Uterus (tissue), 3 donors: ENCODE measurements at regions not wholly inside any gene's neighbourhood (a gene's known extent, or its start where the extent isn't known, plus 50 kb on each side); places are given as distances from the start of the nearest gene placed in this dataset.

Experiments
- DNase-seq, 2 donors: peaks; one replicate each; pipeline ENCODE4 v3.0.0-alpha.2; 2019 to 2020
- H3K27ac ChIP-seq, 2 donors: fragments of 200-600 bp; sonication (generic); 1 replicate in 1 of 2; 2 replicates in 1 of 2; pipeline ENCODE4 v1.5.1; 2016 to 2018
- H3K27me3 ChIP-seq, 2 donors: fragments of 200-600 bp; sonication (generic); one replicate each; pipeline ENCODE4 v1.5.1; 2018 to 2019; ENCODE audit warnings: control low read depth in 1 of 2
- H3K36me3 ChIP-seq, 2 donors: fragments of 200-600 bp; sonication (generic); one replicate each; pipeline ENCODE4 v1.5.1; 2019; ENCODE audit warnings: control low read depth in 1 of 2
- H3K4me1 ChIP-seq, 2 donors: fragments of 200-600 bp; sonication (generic); one replicate each; pipeline ENCODE4 v1.5.1; 2018 to 2019; ENCODE audit warnings: control low read depth in 1 of 2
- H3K4me3 ChIP-seq, 2 donors: fragments of 200-600 bp; sonication (generic); 1 replicate in 1 of 2; 2 replicates in 1 of 2; pipeline ENCODE4 v1.5.1; 2018 to 2019; ENCODE audit warnings: mild to moderate bottlenecking in 1 of 2
- H3K9me3 ChIP-seq, 2 donors: fragments of 200-600 bp; sonication (generic); one replicate each; pipeline ENCODE4 v1.5.1; 2019; ENCODE audit warnings: control low read depth in 1 of 2
- CTCF ChIP-seq, 4 experiments: fragments of 200-600 bp in 2 of 4; fragments of 450-650 bp in 2 of 4; sonication (generic) in 2 of 4; IDR thresholded peaks; one replicate each; pipeline ENCODE4 v1.5.1; 2016 to 2019; ENCODE audit warnings: antibody characterized with exemption in 4 of 4, mild to moderate bottlenecking in 2 of 4, moderate library complexity in 1 of 4
- POLR2A ChIP-seq, 2 donors: fragments of 450-650 bp; IDR thresholded peaks; one replicate each; pipeline ENCODE4 v1.6.1; 2016; ENCODE audit warnings: antibody characterized with exemption in 2 of 2, mild to moderate bottlenecking in 1 of 2, moderate library complexity in 1 of 2
- intact Hi-C: fragments of 100-400 bp; cut with DNase I; formaldehyde crosslinking; loops from one replicate; pipeline ENCODE4 v1.15.1; 2023; ENCODE audit warnings: low total_unique reads
- donor health status: DM: yes; HTN: yes; CAD: no.

- intact Hi-C loops = no loop called here
- Histone ChIP-seq H3K4me3 (no peak overlapping the region), H3K36me3 (no peaks in the 10 kb centered on the region), H3K4me1 (no peaks in the 10 kb centered on the region), H3K27me3 (no peaks in the 10 kb centered on the region), H3K9me3 (no peaks in the 10 kb centered on the region), H3K27ac (no peak overlapping the region)
- TF ChIP-seq POLR2A (IDR thresholded peaks at IDR 0.05) (no peak), CTCF (IDR thresholded peaks at IDR 0.05) (no peak)
- no peak for DNase-seq
Observed at GRCh38 chr18:34115409-34116081, 109.2 kb downstream of the NOL4 start.

GRCh38 chr18:34114996-34115395 is 109.7 kb downstream of the NOL4 start:
- Histone ChIP-seq H3K27ac (no peak overlapping the region), H3K4me3 (no peak overlapping the region), H3K27me3 (no peaks in the 10 kb centered on the region), H3K36me3 (no peaks in the 10 kb centered on the region), H3K4me1 (no peaks in the 10 kb centered on the region), H3K9me3 (no peaks in the 10 kb centered on the region)
- DNase-seq = no peak
- TF ChIP-seq POLR2A (IDR thresholded peaks at IDR 0.05) = no peak
- no peak for TF ChIP-seq CTCF (IDR thresholded peaks at IDR 0.05)
- intact Hi-C loops = no loop called here

- intact Hi-C loops = no loop called here
- no peak for TF ChIP-seq CTCF (IDR thresholded peaks at IDR 0.05)
- TF ChIP-seq POLR2A (IDR thresholded peaks at IDR 0.05) = no peak
- H3K27ac ChIP-seq = no peak overlapping the region
Observed at GRCh38 chr18:34108206-34108605, 116.5 kb downstream of the NOL4 start.

GRCh38 chr18:34098109-34098508 is 126.6 kb downstream of the NOL4 start:
- Histone ChIP-seq H3K27ac (no peak overlapping the region), H3K4me3 (no peak overlapping the region), H3K9me3 (no peaks in the 10 kb centered on the region), H3K36me3 (no peaks in the 10 kb centered on the region), H3K4me1 (no peaks in the 10 kb centered on the region), H3K27me3 (no peaks in the 10 kb centered on the region)
- intact Hi-C loops = no loop called here
- no peak for DNase-seq
- TF ChIP-seq POLR2A (IDR thresholded peaks at IDR 0.05) (no peak), CTCF (IDR thresholded peaks at IDR 0.05) (no peak)

More at GRCh38 chr18:34108206-34108605, 116.5 kb downstream of the NOL4 start:
- H3K36me3 ChIP-seq = no peaks in the 10 kb centered on the region
- DNase-seq = no peak
- no peaks in the 10 kb centered on the region for H3K27me3 ChIP-seq
- H3K4me3 ChIP-seq = no peak overlapping the region
- no peaks in the 10 kb centered on the region for H3K4me1 ChIP-seq
- H3K9me3 ChIP-seq = no peaks in the 10 kb centered on the region

GRCh38 chr18:34097312-34097711 is 127.4 kb downstream of the NOL4 start:
- Histone ChIP-seq H3K4me1 (no peaks in the 10 kb centered on the region), H3K4me3 (no peak overlapping the region), H3K27ac (no peak overlapping the region), H3K9me3 (no peaks in the 10 kb centered on the region), H3K27me3 (no peaks in the 10 kb centered on the region), H3K36me3 (no peaks in the 10 kb centered on the region)
- DNase-seq = no peak
- no peak for TF ChIP-seq POLR2A (IDR thresholded peaks at IDR 0.05)
- intact Hi-C loops = no loop called here

GRCh38 chr18:34094148-34094547 is 130.6 kb downstream of the NOL4 start:
- no peak for DNase-seq
- TF ChIP-seq CTCF (IDR thresholded peaks at IDR 0.05) (no peak), POLR2A (IDR thresholded peaks at IDR 0.05) (no peak)
- H3K9me3 ChIP-seq = no peaks in the 10 kb centered on the region
- no peaks in the 10 kb centered on the region for H3K27me3 ChIP-seq
- no peak overlapping the region for H3K27ac ChIP-seq
- no peaks in the 10 kb centered on the region for H3K4me1 ChIP-seq
- intact Hi-C loops = no loop called here
- H3K36me3 ChIP-seq = no peaks in the 10 kb centered on the region
- H3K4me3 ChIP-seq = no peak overlapping the region
